HCT116 (cell line): ENCODE measurements at regions not wholly inside any gene's neighbourhood (a gene's known extent, or its start where the extent isn't known, plus 50 kb on each side); places are given as distances from the start of the nearest gene placed in this dataset.

Experiments
- ATAC-seq: fragments of 200-7000 bp; cut with Tn5 transposase; 2 replicates; pipeline ENCODE4 v1.9.1; 2020; ENCODE audit warnings: mild to moderate bottlenecking, moderate library complexity
- BruUV-seq: library from RNA; stranded (reverse); fragments of 400-500 nt; replicated peaks from 2 replicates; lab custom pipeline; 2021; lab: Mats Ljungman, UMichigan
- CTCF ChIA-PET: fragments of 300-600 bp; sonication (Branson Sonifier 250); formaldehyde crosslinking; loops from one replicate; lab custom pipeline; 2021; ENCODE audit warnings: antibody characterized with exemption; lab: Charles Lee
- POLR2A ChIA-PET: fragments of 300-600, 350-600 bp; sonication (Branson Sonifier 250); formaldehyde crosslinking; loops from one replicate; lab custom pipeline; 2021; ENCODE audit warnings: antibody characterized with exemption; lab: Charles Lee
- RAD21 ChIA-PET, 2 experiments: fragments of 300-600 bp; sonication (Branson Sonifier 250); formaldehyde crosslinking; loops; one replicate each; lab custom pipeline; 2023; ENCODE audit warnings: low total read pairs in 2 of 2; ENCODE audit not compliant: uncharacterized antibody in 2 of 2, unreplicated experiment in 2 of 2, low non-redundant PET in 1 of 2; lab: Charles Lee
- DNase-seq: peaks from one replicate; pipeline ENCODE4 v3.0.0-alpha.2; 2010; ENCODE audit warnings: low read depth, low spot score
- H2AFZ ChIP-seq: fragments of 200-600 bp; shearing (Covaris generic), sonication (generic); 2 replicates; pipeline ENCODE4 v1.6.1; 2017; ENCODE audit warnings: low read depth, mixed run types, mixed read lengths, antibody characterized with exemption, low read length; ENCODE audit not compliant: poor library complexity, severe bottlenecking
- H3K27ac ChIP-seq: 2 replicates; pipeline ENCODE4 v1.5.1; 2012; ENCODE audit warnings: low read depth, low read length
- H3K27me3 ChIP-seq: fragments of 200-600 bp; sonication (generic); 2 replicates; pipeline ENCODE4 v1.6.1; 2016; ENCODE audit warnings: mixed run types, low read length, mixed read lengths; ENCODE audit not compliant: insufficient read depth
- H3K36me3 ChIP-seq, 2 experiments: fragments of 200-500 bp in 1 of 2; fragments of 200-600 bp in 1 of 2; sonication (Bioruptor generic) in 1 of 2; sonication (generic) in 1 of 2; 2 replicates each; pipeline versions ENCODE4 v1.5.1 to v1.6.1; 2014 to 2016; ENCODE audit warnings: low read length in 2 of 2, inconsistent platforms in 1 of 2, mixed read lengths in 1 of 2, mixed run types in 1 of 2; ENCODE audit not compliant: insufficient read depth in 2 of 2, control insufficient read depth in 1 of 2
- H3K4me1 ChIP-seq, 2 experiments: fragments of 200-600 bp in 1 of 2; sonication (generic) in 1 of 2; 2 replicates each; pipeline versions ENCODE4 v1.5.1 to v1.6.1; 2012 to 2017; ENCODE audit warnings: low read length in 2 of 2, inconsistent platforms in 1 of 2, mild to moderate bottlenecking in 1 of 2, mixed read lengths in 1 of 2, mixed run types in 1 of 2, moderate library complexity in 1 of 2; ENCODE audit not compliant: insufficient read depth in 2 of 2, control insufficient read depth in 1 of 2
- H3K4me2 ChIP-seq: fragments of 200-600 bp; sonication (generic); 2 replicates; pipeline ENCODE4 v1.6.1; 2017; ENCODE audit warnings: mixed run types, low read length, mixed read lengths
- H3K4me3 ChIP-seq, 2 experiments: fragments of 200-600 bp in 1 of 2; sonication (generic) in 1 of 2; replicated peaks in 1 of 2; 2 replicates each; pipeline ENCODE4 v1.5.1; 2011 to 2016; ENCODE audit warnings: low read length in 2 of 2, control low read depth in 1 of 2, low read depth in 1 of 2, mild to moderate bottlenecking in 1 of 2, mixed read lengths in 1 of 2, mixed run types in 1 of 2
- H3K79me2 ChIP-seq: fragments of 200-600 bp; sonication (generic); 2 replicates; pipeline ENCODE4 v1.6.1; 2017; ENCODE audit warnings: mild to moderate bottlenecking, mixed run types, low read length, moderate library complexity, mixed read lengths; ENCODE audit not compliant: insufficient read depth
- H3K9ac ChIP-seq: fragments of 200-600 bp; sonication (generic); 2 replicates; pipeline ENCODE4 v1.6.1; 2016; ENCODE audit warnings: low read length, mixed read lengths
- H3K9me2 ChIP-seq: fragments of 200-600 bp; sonication (generic), shearing (Covaris generic); 2 replicates; pipeline ENCODE4 v1.6.1; 2017; ENCODE audit warnings: mixed run types, mild to moderate bottlenecking, moderate library complexity; ENCODE audit not compliant: insufficient read depth
- H3K9me3 ChIP-seq, 2 experiments: fragments of 200-500 bp in 1 of 2; fragments of 200-600 bp in 1 of 2; sonication (Bioruptor generic) in 1 of 2; sonication (generic) in 1 of 2; 2 replicates each; pipeline ENCODE4 v1.6.1; 2014 to 2017; ENCODE audit warnings: low read length in 2 of 2, mixed read lengths in 2 of 2, inconsistent platforms in 1 of 2, low read depth in 1 of 2, mild to moderate bottlenecking in 1 of 2, mixed run types in 1 of 2, moderate library complexity in 1 of 2; ENCODE audit not compliant: control insufficient read depth in 1 of 2, insufficient read depth in 1 of 2
- H4K20me1 ChIP-seq: fragments of 200-600 bp; sonication (generic), shearing (Covaris generic); 2 replicates; pipeline ENCODE4 v1.6.1; 2017; ENCODE audit warnings: mixed run types, mild to moderate bottlenecking, moderate library complexity; ENCODE audit not compliant: insufficient read depth
- CEBPB ChIP-seq: IDR thresholded peaks from 2 replicates; pipeline ENCODE4 v1.6.1; 2012; ENCODE audit warnings: low read depth
- CTCF ChIP-seq, 3 experiments: fragments of 200-600 bp in 1 of 3; sonication (generic) in 1 of 3; IDR thresholded peaks in 2 of 3; conservative IDR thresholded peaks in 1 of 3; 2 replicates each; pipeline ENCODE4 v1.5.1; 2012 to 2017; ENCODE audit warnings: low read depth in 2 of 3, low read length in 2 of 3, antibody characterized with exemption in 1 of 3, borderline replicate concordance in 1 of 3, control low read depth in 1 of 3, mild to moderate bottlenecking in 1 of 3, mixed read lengths in 1 of 3, mixed run types in 1 of 3, moderate library complexity in 1 of 3; ENCODE audit not compliant: insufficient read depth in 1 of 3
- FOSL1 ChIP-seq: IDR thresholded peaks from 2 replicates; pipeline ENCODE4 v1.6.1; 2012; ENCODE audit warnings: low read depth
- JUND ChIP-seq: IDR thresholded peaks from 2 replicates; pipeline ENCODE4 v1.6.1; 2012
- POLR2A ChIP-seq: IDR thresholded peaks from 2 replicates; pipeline ENCODE4 v1.7.0; 2011; ENCODE audit warnings: borderline replicate concordance; ENCODE audit not compliant: insufficient read depth, insufficient read length; ENCODE audit errors: extremely low read depth
- RAD21 ChIP-seq: IDR thresholded peaks from 2 replicates; pipeline ENCODE4 v1.6.1; 2012; ENCODE audit warnings: low read depth, mild to moderate bottlenecking
- SIN3A ChIP-seq: IDR thresholded peaks from 2 replicates; pipeline ENCODE4 v1.6.1; 2012; ENCODE audit warnings: low read depth
- SP1 ChIP-seq: IDR thresholded peaks from 2 replicates; pipeline ENCODE4 v1.6.1; 2012; ENCODE audit warnings: low read depth
- YY1 ChIP-seq: IDR thresholded peaks from 2 replicates; pipeline ENCODE4 v1.6.1; 2011; ENCODE audit warnings: low read length, low read depth, moderate library complexity, mild to moderate bottlenecking; ENCODE audit not compliant: insufficient replicate concordance; ENCODE audit errors: extremely low read depth
- ZNF274 ChIP-seq: fragments of 200-500 bp; sonication (Bioruptor generic); IDR thresholded peaks from 2 replicates; pipeline ENCODE4 v1.6.1; 2014; ENCODE audit warnings: mild to moderate bottlenecking, low read depth, low read length, inconsistent platforms
- intact Hi-C: fragments of 100-400 bp; cut with micrococcal nuclease; formaldehyde crosslinking; loops from 2 replicates; pipeline ENCODE4 v1.10.0; 2022
- TF ChIP-seq, protein P1 (sequence below): IDR thresholded peaks from 2 replicates; pipeline ENCODE4 v1.6.1; 2012
- TF ChIP-seq, protein P2 (sequence below): IDR thresholded peaks from 2 replicates; pipeline ENCODE4 v1.6.1; 2011; ENCODE audit warnings: mild to moderate bottlenecking, low read length, moderate library complexity; ENCODE audit not compliant: insufficient replicate concordance; ENCODE audit errors: extremely low read depth

- POLR2A ChIA-PET = no interaction called here
- no peak overlapping the region for H2AFZ ChIP-seq
- H4K20me1 ChIP-seq = no peaks in the 10 kb centered on the region
- no peak overlapping the region for H3K27ac ChIP-seq
- TF ChIP-seq RAD21 (no peak), JUND (no peak), YY1 (no peak), CEBPB (no peak), SP1 (no peak), ZNF274 (no peak), POLR2A (no peak)
- TF ChIP-seq, protein P1, sequence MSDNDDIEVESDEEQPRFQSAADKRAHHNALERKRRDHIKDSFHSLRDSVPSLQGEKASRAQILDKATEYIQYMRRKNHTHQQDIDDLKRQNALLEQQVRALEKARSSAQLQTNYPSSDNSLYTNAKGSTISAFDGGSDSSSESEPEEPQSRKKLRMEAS = no peak
- TF ChIP-seq, protein P2, sequence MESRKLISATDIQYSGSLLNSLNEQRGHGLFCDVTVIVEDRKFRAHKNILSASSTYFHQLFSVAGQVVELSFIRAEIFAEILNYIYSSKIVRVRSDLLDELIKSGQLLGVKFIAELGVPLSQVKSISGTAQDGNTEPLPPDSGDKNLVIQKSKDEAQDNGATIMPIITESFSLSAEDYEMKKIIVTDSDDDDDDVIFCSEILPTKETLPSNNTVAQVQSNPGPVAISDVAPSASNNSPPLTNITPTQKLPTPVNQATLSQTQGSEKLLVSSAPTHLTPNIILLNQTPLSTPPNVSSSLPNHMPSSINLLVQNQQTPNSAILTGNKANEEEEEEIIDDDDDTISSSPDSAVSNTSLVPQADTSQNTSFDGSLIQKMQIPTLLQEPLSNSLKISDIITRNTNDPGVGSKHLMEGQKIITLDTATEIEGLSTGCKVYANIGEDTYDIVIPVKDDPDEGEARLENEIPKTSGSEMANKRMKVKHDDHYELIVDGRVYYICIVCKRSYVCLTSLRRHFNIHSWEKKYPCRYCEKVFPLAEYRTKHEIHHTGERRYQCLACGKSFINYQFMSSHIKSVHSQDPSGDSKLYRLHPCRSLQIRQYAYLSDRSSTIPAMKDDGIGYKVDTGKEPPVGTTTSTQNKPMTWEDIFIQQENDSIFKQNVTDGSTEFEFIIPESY = no peak
- no peaks in the 10 kb centered on the region for H3K9me3 ChIP-seq
- no peak overlapping the region for H3K4me3 ChIP-seq
- no peak overlapping the region for H3K9ac ChIP-seq
- RAD21 ChIA-PET = no interaction called here
- no peaks in the 10 kb centered on the region for H3K27me3 ChIP-seq
- H3K36me3 ChIP-seq = no peaks in the 10 kb centered on the region
- no peaks in the 10 kb centered on the region for H3K4me1 ChIP-seq
- intact Hi-C loops = no loop called here
- CTCF ChIA-PET = no interaction called here
- no peak for ATAC-seq
- BruUV-seq = no TSS peak
- H3K4me2 ChIP-seq = no peak overlapping the region
- no peaks in the 10 kb centered on the region for H3K79me2 ChIP-seq
- no peaks in the 10 kb centered on the region for H3K9me2 ChIP-seq
- DNase-seq = no peak
Measured at GRCh38 chr2:82527124-82527523, 1932.0 kb downstream of the SUCLG1 start.

DNA sequence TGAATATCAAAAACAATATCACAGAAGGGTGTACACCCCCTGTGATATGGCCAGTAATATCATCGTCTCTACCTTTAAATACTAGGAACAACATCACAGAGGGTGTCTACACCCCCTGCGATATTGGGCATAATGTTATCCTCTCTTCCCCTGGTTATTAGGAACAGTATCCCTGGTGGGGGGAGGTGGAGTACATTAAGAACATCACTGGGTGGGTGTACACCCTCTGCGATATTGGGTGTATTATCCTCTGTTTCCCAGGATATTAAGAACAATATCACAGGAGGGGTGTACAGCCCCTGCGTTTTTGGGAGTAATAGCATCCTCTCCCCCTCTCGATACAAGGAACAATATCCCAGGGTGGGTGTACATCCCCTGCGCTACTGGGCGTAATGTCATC is 1932.8 kb downstream of the SUCLG1 start:
- DNase-seq (no peak), ATAC-seq (no peak)
- Histone ChIP-seq H2AFZ (no peak overlapping the region), H3K4me3 (no peak overlapping the region), H3K27ac (no peak overlapping the region), H3K79me2 (no peaks in the 10 kb centered on the region), H3K9me3 (no peaks in the 10 kb centered on the region), H3K9ac (no peak overlapping the region), H4K20me1 (no peaks in the 10 kb centered on the region), H3K27me3 (no peaks in the 10 kb centered on the region), H3K4me2 (no peak overlapping the region), H3K4me1 (no peaks in the 10 kb centered on the region), H3K36me3 (no peaks in the 10 kb centered on the region), H3K9me2 (no peaks in the 10 kb centered on the region)
- ChIA-PET RAD21 (no interaction called here), CTCF (no interaction called here), POLR2A (no interaction called here)
- intact Hi-C loops = no loop called here
- BruUV-seq = no TSS peak
- TF ChIP-seq CEBPB (no peak), FOSL1 (no peak), YY1 (no peak), SIN3A (no peak), CTCF (IDR thresholded peaks at IDR 0.05 in 2 of 3, conservative IDR thresholded peaks at IDR 0.05 in 1 of 3; ENCODE audit: borderline replicate concordance in 1 of 3, insufficient read depth in 1 of 3, low read depth in 2 of 3, low read length in 2 of 3) (no peak), POLR2A (no peak)
- TF ChIP-seq, protein P1 = no peak
